GM21528 (cell line): ENCODE measurements at regions not wholly inside any gene's neighbourhood (a gene's known extent, or its start where the extent isn't known, plus 50 kb on each side); places are given as distances from the start of the nearest gene placed in this dataset.
A peak's percentile ranks its signal among the peaks of the same experiment; 100 is the strongest.

Experiments used
- ATAC-seq: cut with Tn5 transposase; IDR thresholded peaks from one replicate; pipeline ENCODE4 v1.9.1; 2021; ENCODE audit warnings: mild to moderate bottlenecking, moderate library complexity; ENCODE audit not compliant: unreplicated experiment, low FRiP score

GRCh38 chr5:8446179-8446578 lies 577.2 kb downstream of the MTRR start:
- ATAC-seq: no peak

DNA sequence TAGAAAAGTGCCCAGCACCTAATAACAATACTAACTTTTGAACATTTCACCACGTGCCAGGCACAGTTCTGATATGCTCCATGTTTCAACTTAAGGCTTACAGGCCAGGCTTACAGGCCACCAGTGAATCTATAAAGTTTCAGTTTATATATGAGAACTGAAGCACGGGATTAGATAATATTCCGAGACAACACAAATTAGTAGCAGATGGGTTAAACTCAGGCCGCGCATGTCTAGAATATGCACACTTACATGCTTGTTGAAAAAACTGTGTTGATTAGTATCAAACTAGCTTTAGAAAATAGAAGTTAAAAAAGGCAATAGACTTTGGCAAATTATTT lies 587.9 kb downstream of the MTRR start:
- no peak for ATAC-seq

- ATAC-seq: peak; percentile 91
These were observed 588.5 kb downstream of the MTRR start for GRCh38 chr5:8457187-8458037.

DNA sequence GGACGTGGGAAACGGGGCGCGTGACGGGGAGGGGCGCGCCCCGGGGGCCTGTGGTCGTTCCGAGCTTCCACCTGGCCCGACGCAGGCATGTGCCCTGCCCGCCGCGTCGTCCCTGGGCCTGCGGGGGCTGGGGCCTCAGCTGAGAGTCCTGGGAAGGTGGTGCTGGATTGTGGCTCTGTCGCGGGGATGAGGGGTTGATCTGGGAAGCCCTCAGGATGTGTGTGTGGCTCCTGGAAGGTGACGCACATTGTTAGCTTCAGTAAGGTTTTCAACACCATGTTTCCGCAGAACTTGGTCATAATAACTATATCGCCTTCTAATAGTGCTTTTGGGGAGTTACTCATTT lies 589.1 kb downstream of the MTRR start:
- no peak for ATAC-seq

DNA sequence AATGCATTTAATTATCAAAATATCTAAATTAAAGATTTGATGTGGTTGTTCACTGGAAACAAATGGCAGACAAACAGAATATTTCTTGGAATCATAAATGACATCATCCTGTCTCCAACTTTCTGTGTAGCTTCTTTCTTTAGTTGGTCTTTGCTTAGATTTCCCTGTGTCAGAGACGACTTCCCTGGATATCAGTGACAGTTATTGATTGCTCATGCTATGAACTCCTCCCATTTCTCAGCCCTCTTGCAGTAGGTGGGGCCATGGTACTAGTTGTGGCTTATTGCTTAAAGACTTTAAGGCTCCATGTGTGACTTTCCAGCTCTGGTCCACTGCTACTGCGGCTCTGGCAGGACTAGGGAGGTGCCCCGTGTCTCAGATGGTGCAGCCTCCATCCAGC lies 592.6 kb downstream of the MTRR start:
- ATAC-seq: no peak

DNA sequence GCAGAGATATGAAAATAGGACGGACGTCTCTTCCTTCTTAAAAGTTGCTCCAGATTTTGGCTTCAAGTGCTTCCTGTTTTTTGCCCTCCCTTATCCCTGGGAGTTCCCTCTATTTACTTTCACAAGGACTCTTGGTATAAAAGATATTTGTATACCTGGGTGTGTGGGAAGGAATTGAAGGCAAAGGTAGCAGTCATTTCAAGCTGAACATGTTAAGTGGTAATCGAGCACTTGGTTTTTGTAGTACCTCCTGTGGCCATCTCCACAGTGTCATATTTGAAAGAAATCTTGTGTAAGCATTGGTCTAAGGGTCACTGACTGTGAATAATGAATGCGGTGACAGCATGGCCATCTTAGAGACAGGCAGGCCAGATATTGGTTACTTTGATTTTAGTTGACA lies 593.6 kb downstream of the MTRR start:
- ATAC-seq: no peak

DNA sequence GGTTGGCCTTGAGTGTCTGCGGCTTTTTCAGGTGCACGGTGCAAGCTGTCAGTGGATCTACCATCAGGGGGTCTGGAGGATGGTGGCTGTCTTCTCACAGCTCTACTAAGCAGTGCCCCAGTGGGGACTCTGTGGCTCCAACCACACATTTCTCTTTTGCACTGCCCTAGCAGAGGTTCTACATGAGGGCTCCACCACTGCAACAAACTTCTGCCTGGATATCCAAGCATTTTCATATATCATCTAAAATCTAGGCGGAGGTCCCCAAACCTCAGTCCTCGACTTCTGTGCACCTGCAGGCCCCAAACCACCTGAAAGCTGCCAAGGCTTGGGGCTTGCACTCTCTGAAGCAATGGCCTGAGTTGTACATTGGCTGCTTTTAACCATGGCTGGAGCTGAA lies 601.5 kb downstream of the MTRR start:
- ATAC-seq: no peak

DNA sequence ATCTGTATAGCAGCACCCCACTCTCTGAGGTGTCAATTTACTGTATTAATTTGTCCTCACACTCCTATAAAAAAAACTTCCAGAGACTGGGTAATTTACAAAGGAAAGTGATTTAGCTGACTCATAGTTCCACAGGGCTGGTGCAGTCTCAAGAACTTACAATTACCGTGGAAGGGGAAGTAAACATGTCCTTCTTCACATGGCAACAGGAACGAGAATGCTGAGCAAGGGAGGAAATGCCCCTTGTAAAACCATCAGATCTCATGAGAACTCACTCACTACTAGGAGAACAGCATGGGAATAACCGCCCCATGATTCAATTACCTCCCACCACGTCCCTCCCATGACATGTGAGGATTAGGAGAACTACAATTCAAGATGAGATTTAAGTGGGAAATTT lies 602.6 kb downstream of the MTRR start:
- no peak for ATAC-seq

DNA sequence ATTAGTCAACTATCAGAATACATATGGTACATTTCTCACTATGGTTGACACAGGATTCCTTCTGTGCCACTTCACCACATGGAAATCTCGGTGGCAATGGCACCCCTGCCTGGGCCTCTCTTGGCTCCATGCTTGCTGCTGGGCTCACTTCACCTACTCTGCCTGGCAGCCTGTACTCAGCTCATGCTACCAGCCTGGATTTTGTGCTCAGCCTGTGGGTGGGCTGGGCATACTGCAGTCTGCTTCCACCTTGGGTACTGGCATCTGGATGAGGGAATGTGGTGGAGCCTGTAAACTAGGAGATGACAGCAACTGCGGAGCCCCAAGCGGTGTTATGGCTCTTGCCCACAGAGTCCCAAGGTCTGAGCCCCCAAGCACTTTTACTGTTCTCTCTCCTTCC lies 604.1 kb downstream of the MTRR start:
- ATAC-seq: no peak

DNA sequence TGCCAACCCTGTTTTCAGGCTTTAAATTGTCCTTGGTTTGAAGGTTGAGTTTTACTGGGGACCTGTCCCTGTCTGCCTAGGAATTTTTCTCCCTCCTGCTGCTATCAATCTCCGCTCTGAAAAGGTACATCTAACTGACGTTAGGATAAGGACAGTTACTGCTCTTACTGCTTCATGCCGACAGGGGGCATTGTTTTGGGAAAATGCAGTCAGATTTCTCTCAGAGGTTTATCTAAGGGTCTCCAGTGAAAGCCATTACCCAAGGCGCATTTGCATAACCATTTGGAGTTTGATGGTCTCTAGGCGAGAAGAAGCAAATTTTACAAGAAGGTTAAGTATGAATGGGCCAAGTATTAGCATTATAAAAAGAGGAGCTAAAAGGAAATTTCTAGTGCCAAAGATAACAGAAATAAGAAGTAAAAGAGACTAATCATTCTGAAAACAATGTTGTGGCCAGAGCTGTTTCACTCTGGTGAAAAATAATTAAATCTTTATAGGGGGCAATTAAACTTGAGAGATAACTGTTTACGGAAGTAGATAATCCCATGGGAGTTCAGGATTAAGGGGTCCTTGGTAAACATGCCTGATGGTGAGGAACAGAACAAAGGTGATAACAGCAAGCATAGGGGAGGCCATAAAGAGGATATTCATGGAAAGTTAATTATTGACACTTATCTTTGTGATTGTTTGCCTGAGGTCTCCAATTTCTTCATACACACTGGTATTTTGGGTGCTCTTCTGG lies 605.0 kb downstream of the MTRR start:
- no peak for ATAC-seq

DNA sequence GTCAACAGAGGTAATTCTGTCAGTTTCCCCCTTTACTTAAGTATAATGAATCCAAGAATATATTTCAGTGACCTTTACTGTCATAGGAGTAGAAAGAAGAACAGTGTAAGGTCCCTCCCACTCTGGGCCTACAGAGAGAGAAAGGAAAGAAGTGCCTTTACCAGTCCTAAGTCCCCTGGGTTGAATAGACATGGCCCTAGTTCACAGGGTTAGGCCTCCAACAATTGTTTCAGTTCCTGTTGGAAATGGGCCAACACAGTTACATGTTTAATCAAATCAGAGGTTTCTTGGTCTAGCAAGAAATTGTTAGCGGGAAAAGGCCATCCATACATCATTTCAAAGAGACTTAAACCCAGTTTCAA lies 605.6 kb downstream of the MTRR start:
- no peak for ATAC-seq

- ATAC-seq: no peak
These were observed 609.4 kb downstream of the MTRR start for GRCh38 chr5:8478326-8478725.

DNA sequence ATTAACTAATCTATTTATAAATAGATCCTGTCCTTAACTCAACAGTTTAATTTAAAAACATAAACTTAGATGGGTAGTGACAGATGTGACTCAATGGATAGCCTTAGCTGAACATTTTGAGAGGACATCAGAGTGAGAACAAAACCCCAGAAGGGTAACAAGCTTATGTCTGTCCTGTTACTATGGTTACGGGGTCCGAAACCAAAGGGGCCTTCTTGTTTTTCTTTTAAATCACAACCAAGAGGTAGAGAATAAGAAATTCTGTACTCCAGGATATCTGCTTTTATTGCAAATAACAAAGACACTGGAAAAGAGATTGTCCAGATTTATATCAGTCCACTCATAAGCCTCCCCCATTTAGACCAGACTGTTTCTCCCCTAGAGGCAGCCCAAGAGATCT lies 612.1 kb downstream of the MTRR start:
- ATAC-seq: no peak

DNA sequence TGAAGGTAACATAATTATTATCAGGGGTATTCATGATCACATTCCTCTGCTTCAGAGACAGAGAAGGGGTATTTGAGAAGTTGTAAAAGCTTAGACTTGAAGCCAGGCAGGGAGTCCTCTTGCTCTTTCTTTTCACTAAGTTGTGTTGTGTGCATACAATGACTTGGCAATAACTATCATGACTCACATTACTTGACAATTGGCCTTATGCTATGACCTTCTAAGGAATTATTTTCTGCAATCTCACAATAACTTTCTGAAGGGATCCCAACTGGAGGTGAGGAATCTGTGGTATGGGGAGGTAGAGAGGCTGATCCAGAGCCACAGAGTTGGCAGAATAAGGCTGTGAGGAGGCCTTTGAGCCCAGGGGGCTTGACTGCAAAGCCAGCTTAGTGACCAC lies 622.3 kb downstream of the MTRR start:
- no peak for ATAC-seq

- no peak for ATAC-seq
These were observed 624.2 kb downstream of the MTRR start for GRCh38 chr5:8493176-8493575.

DNA sequence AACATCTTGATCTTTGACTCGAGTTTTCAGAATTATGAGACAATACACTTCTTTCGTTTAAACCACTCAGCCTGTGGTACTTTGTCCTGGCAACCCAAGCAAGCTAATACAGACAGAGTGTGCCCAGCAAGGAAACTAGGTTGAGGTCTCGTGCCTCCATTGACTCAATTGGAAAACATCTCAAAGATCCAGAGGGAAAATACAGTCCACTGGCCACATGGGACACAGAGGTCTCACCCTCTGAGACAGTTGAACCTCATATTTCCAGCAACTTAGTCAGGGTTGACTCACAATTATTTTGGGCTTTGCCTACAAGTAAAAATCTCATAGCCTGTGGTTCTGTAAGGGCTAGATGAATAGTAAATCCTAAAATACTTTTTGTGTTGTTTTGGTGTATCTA lies 631.5 kb downstream of the MTRR start:
- ATAC-seq: no peak

DNA sequence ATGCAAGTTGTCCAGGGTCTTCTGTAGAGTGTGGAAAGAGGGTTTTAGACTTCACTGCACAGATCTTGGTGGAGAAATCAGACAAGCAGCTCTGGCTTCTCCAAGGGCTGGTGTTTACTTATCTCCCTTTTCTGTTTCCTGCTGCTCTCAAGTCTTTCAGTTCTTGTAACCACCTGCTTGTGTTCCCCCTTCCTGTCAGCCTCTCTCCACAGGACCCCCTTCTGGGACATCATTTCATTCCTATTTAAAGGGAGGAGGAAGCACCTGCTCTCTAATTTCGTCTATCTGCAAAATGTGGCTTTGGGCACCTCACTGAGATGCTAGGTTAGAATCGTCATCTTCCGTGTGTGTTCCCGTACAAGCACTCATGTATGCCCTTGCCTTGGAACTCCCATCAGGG lies 636.2 kb downstream of the MTRR start:
- ATAC-seq: no peak

DNA sequence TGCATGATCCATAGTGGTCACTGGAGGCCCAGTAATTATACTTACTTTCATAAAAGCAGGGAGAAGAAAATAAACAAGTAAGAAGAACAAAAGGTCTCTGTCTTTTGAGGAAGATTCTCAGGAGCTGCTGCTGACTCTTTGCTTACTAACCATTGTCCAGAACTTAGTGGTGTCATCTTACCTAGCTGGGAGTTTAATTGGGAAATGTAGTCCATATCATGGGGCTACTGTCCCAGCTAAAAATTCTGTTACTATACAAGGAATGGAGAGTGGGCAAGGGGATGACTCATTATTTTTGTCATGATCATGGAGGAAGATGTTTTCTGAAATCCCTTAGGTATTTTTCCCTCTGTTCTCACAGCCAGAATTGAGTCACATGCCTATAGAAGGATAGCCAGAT lies 639.3 kb downstream of the MTRR start:
- ATAC-seq: no peak

- ATAC-seq: no peak
These were observed 647.4 kb downstream of the MTRR start for GRCh38 chr5:8516356-8516755.

DNA sequence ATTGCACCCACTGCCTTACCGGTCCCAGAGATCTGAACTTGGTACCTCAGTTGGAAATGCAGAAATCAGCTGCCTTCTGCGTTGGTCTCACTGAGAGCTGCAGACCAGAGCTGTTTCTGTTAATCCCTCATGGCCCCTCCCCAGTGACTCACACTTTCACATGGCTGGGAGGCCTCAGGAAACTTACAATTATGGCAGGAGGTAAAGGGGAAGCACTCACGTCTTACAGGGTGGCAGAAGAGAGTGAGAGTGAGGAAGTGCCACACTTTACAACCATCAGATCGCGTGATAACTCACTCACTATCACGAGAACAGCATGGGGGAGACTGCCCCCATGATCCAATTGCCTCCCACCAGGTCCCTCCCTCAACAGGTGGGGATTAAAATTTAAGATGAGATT lies 648.5 kb downstream of the MTRR start:
- no peak for ATAC-seq

DNA sequence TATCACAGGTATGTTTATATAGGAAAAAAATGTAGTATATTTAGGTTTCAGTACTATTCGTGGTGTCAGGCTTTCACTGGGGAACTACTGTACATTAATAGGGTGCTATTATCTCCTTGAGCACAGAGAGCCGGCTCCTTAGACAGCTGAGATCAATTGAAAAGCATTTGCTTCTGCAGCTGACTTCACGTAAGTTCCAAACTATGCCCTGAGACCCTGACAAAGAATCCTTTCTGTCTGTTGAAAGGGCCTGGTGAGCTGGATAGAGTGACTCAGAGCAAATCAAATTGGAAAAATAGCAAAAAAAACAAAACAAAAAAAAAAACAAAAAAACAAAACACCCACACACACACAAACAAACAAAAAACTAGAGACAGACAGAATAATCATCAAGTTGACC lies 652.0 kb downstream of the MTRR start:
- ATAC-seq: no peak

DNA sequence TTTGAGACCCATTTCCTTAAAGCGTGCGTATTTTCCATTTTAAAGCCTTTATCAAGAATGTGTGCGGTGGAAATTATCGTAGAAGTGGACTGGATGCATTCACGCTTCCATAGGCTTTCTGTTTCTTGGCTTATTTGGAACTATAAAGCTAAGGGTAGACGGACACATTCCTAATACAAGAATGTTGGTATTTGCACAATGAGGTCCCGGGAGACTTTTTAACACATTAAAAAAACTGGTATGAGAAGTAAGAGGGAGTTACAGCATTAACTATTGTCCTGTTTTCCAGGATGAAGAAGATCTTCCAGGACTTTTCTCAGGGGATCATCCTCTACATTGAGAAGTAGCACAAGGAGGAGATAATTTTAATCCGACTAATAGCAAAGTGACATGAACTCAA lies 653.0 kb downstream of the MTRR start:
- ATAC-seq: no peak
